Pons (tissue), 1 donor: ENCODE measurements at regions not wholly inside any gene's neighbourhood (a gene's known extent, or its start where the extent isn't known, plus 50 kb on each side); places are given as distances from the start of the nearest gene placed in this dataset.

Experiments
- DNase-seq: peaks from one replicate; pipeline ENCODE4 v3.0.0-alpha.2; 2016; ENCODE audit warnings: low spot score

GRCh38 chr22:27391092-27391770 is 410.3 kb downstream of the MN1 start:
- DNase-seq, result no peak

GRCh38 chr22:27393371-27393770 is 408.2 kb downstream of the MN1 start:
- DNase-seq, result no peak

GRCh38 chr22:27394806-27395404 is 406.7 kb downstream of the MN1 start:
- no peak for DNase-seq

- no peak for DNase-seq
Measured at GRCh38 chr22:27397036-27397953, 404.3 kb downstream of the MN1 start.

GRCh38 chr22:27397954-27398342 is 403.6 kb downstream of the MN1 start:
- no peak for DNase-seq

- DNase-seq, result no peak
Measured at GRCh38 chr22:27399161-27399560, 402.4 kb downstream of the MN1 start.

- no peak for DNase-seq
Measured at GRCh38 chr22:27400811-27401210, 400.7 kb downstream of the MN1 start.

GRCh38 chr22:27401321-27401720 is 400.2 kb downstream of the MN1 start:
- DNase-seq, result no peak

GRCh38 chr22:27404441-27404840 is 397.1 kb downstream of the MN1 start:
- no peak for DNase-seq

- peak; percentile 8 for DNase-seq
Measured at GRCh38 chr22:27405672-27406388, 395.7 kb downstream of the MN1 start.

- DNase-seq, result no peak
Measured at GRCh38 chr22:27406389-27406861, 395.1 kb downstream of the MN1 start.

GRCh38 chr22:27407369-27407985 is 394.1 kb downstream of the MN1 start:
- no peak for DNase-seq

- DNase-seq, result no peak
Measured at GRCh38 chr22:27408068-27408467, 393.5 kb downstream of the MN1 start.

- no peak for DNase-seq
Measured at GRCh38 chr22:27409299-27409698, 392.3 kb downstream of the MN1 start.

- DNase-seq, result no peak
Measured at GRCh38 chr22:27412866-27413445, 388.6 kb downstream of the MN1 start.

GRCh38 chr22:27413702-27414101 is 387.9 kb downstream of the MN1 start:
- DNase-seq, result no peak

GRCh38 chr22:27416511-27417420 is 384.8 kb downstream of the MN1 start:
- DNase-seq, result no peak

- no peak for DNase-seq
Measured at GRCh38 chr22:27417421-27417814, 384.1 kb downstream of the MN1 start.

GRCh38 chr22:27418261-27418660 is 383.3 kb downstream of the MN1 start:
- no peak for DNase-seq

- peak; percentile 78 for DNase-seq
Measured at GRCh38 chr22:27419473-27419872, 382.1 kb downstream of the MN1 start.
